ENCODE measurements at regions not wholly inside any gene's neighbourhood (a gene's known extent, or its start where the extent isn't known, plus 50 kb on each side); places are given as distances from the start of the nearest gene placed in this dataset.

GRCh38 chr14:56962444-56963080 is 152.3 kb upstream of the OTX2 start:
- in situ Hi-C loops (cut with MboI), result no loop called here
- Histone ChIP-seq H3K4me1 (replicated peaks in 1 of 2; ENCODE audit: control insufficient read depth in 2 of 2, insufficient read depth in 2 of 2, low read length in 2 of 2) (peaks cover 0 to 9% of the 10 kb centered on the region in 2 experiments; a peak in 4 of 5 replicates), H3K9me3 (replicated peaks; ENCODE audit: control insufficient read depth, insufficient read depth, low read depth, low read length) (no peaks in the 10 kb centered on the region), H3K79me2 (ENCODE audit: control insufficient read depth, insufficient read depth, low read length) (no peaks in the 10 kb centered on the region), H2AFZ (ENCODE audit: low read depth, low read length) (no peak overlapping the region; the same call in 1 of the 2 replicates), H3K27ac (ENCODE audit: extremely low read depth, low read depth, low read length) (peak overlapping the region; percentile 48; the same call in 1 of the 3 replicates), H3K4me3 (no peak overlapping the region), H3K9ac (ENCODE audit: insufficient read depth in 1 of 2, low read depth in 2 of 2, low read length in 2 of 2) (no peak overlapping the region), H3K9me1 (ENCODE audit: control insufficient read depth, insufficient read depth, low read length) (no peaks in the 10 kb centered on the region), H3K36me3 (ENCODE audit: control insufficient read depth, insufficient read depth, low read length) (no peaks in the 10 kb centered on the region), H3K4me2 (ENCODE audit: insufficient read depth, low read length) (no peak overlapping the region), H3K27me3 (ENCODE audit: control insufficient read depth in 2 of 2, insufficient read depth in 2 of 2, low read length in 2 of 2) (no peaks in the 10 kb centered on the region), H4K20me1 (replicated peaks; ENCODE audit: control insufficient read depth, insufficient read depth, low read length) (no peaks in the 10 kb centered on the region; the same call in 1 of the 2 replicates)
- CTCF ChIA-PET (ENCODE audit: low intra/inter-chr PET ratio), result no interaction called here
- 45% methylated on average over 4 of the region's 4 CpGs for WGBS (ENCODE audit: insufficient coverage, low coverage, missing lambda C conversion rate)
- TF ChIP-seq KLF1 (tag; IDR thresholded peaks at IDR 0.05) (no peak), NFATC3 (IDR thresholded peaks at IDR 0.05) (no peak), NFIX (CRISPR knock-in tag; IDR thresholded peaks at IDR 0.05; ENCODE audit: low read depth) (no peak), ZNF79 (CRISPR knock-in tag; IDR thresholded peaks at IDR 0.05; ENCODE audit: low read depth) (no peak), ATF2 (CRISPR knock-in tag; IDR thresholded peaks at IDR 0.05) (no peak), ZNF764 (CRISPR knock-in tag; IDR thresholded peaks at IDR 0.05; ENCODE audit: low read depth) (no peak), ZBTB26 (CRISPR knock-in tag; IDR thresholded peaks at IDR 0.05) (no peak), ATF6 (CRISPR knock-in tag; IDR thresholded peaks at IDR 0.05) (no peak)
- no TSS peak for BruUV-seq (replicated peaks)
- ATAC-seq (no peak; the same call in 2 of the 3 replicates), FAIRE-seq (no peak), DNase-seq (ENCODE audit: extremely low read depth in 1 of 4, low spot score in 3 of 4) (peak in 1 of 4 experiments; percentile 10)
- intact Hi-C loops (cut with micrococcal nuclease), result no loop called here
- POLR2A ChIA-PET, result no interaction called here

All from K562 (cell line).